ENCODE measurements at regions not wholly inside any gene's neighbourhood (a gene's known extent, or its start where the extent isn't known, plus 50 kb on each side); places are given as distances from the start of the nearest gene placed in this dataset.

DNA sequence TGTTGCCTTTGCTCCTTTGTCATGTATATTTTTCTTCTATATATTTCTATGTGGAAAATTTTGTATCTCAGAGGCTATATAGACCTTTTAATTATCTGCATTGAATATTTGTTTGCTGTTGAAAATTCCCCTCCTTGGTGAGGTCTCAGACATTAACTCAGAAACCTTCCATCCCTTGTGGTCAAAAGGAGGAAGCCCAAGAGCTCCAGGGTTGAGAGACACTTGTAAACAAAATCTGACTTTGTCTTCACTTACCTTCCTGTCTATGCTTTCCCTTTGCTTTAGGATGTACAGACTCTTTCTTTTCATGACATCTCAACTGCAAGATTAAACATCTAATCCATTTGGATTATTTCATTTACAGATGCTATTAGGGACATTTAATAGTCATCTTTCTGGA lies 157.5 kb downstream of the PCDH20 start:
- TF ChIP-seq CTCF (IDR thresholded peaks at IDR 0.05) (no peak), POLR2A (IDR thresholded peaks at IDR 0.05) (no peak), POLR2AphosphoS5 (IDR thresholded peaks at IDR 0.05) (no peak)

All from breast epithelium (tissue), 3 donors.